ENCODE measurements at regions not wholly inside any gene's neighbourhood (a gene's known extent, or its start where the extent isn't known, plus 50 kb on each side); places are given as distances from the start of the nearest gene placed in this dataset.

GRCh38 chr7:118046086-118046485 lies 137.9 kb upstream of the LSM8 start:
- no peak for TF ChIP-seq CTCF (IDR thresholded peaks at IDR 0.05; ENCODE audit: control insufficient read depth, insufficient read depth, low read depth, low read length, missing control alignments)
- DNase-seq (ENCODE audit: low read depth): no peak
- no peak overlapping the region for H3K4me3 ChIP-seq (ENCODE audit: control insufficient read depth, low read depth, low read length)

GRCh38 chr7:118046801-118047200 lies 137.2 kb upstream of the LSM8 start:
- no peak for TF ChIP-seq CTCF (IDR thresholded peaks at IDR 0.05; ENCODE audit: control insufficient read depth, insufficient read depth, low read depth, low read length, missing control alignments)
- DNase-seq (ENCODE audit: low read depth): no peak
- no peak overlapping the region for H3K4me3 ChIP-seq (ENCODE audit: control insufficient read depth, low read depth, low read length)

GRCh38 chr7:118052336-118052735 lies 131.6 kb upstream of the LSM8 start:
- no peak overlapping the region for H3K4me3 ChIP-seq (ENCODE audit: control insufficient read depth, low read depth, low read length)
- no peak for TF ChIP-seq CTCF (IDR thresholded peaks at IDR 0.05; ENCODE audit: control insufficient read depth, insufficient read depth, low read depth, low read length, missing control alignments)
- no peak for DNase-seq (ENCODE audit: low read depth)

GRCh38 chr7:118053353-118053752 lies 130.6 kb upstream of the LSM8 start:
- DNase-seq (ENCODE audit: low read depth): no peak
- H3K4me3 ChIP-seq (ENCODE audit: control insufficient read depth, low read depth, low read length): no peak overlapping the region
- TF ChIP-seq CTCF (IDR thresholded peaks at IDR 0.05; ENCODE audit: control insufficient read depth, insufficient read depth, low read depth, low read length, missing control alignments): no peak

- no peak for TF ChIP-seq CTCF (IDR thresholded peaks at IDR 0.05; ENCODE audit: control insufficient read depth, insufficient read depth, low read depth, low read length, missing control alignments)
- no peak overlapping the region for H3K4me3 ChIP-seq (ENCODE audit: control insufficient read depth, low read depth, low read length)
- no peak for DNase-seq (ENCODE audit: low read depth)
These were observed 129.4 kb upstream of the LSM8 start for GRCh38 chr7:118054529-118054928.

- no peak for TF ChIP-seq CTCF (IDR thresholded peaks at IDR 0.05; ENCODE audit: control insufficient read depth, insufficient read depth, low read depth, low read length, missing control alignments)
- no peak for DNase-seq (ENCODE audit: low read depth)
- no peak overlapping the region for H3K4me3 ChIP-seq (ENCODE audit: control insufficient read depth, low read depth, low read length)
These were observed 128.3 kb upstream of the LSM8 start for GRCh38 chr7:118055647-118056046.

GRCh38 chr7:118057404-118057803 lies 126.6 kb upstream of the LSM8 start:
- no peak overlapping the region for H3K4me3 ChIP-seq (ENCODE audit: control insufficient read depth, low read depth, low read length)
- no peak for DNase-seq (ENCODE audit: low read depth)

More at GRCh38 chr7:118057404-118057803, 126.6 kb upstream of the LSM8 start:
- TF ChIP-seq CTCF (IDR thresholded peaks at IDR 0.05; ENCODE audit: control insufficient read depth, insufficient read depth, low read depth, low read length, missing control alignments): no peak
